GM19351 (cell line): ENCODE measurements at regions not wholly inside any gene's neighbourhood (a gene's known extent, or its start where the extent isn't known, plus 50 kb on each side); places are given as distances from the start of the nearest gene placed in this dataset.
A peak's percentile ranks its signal among the peaks of the same experiment; 100 is the strongest.
"Not testable (repeated sequence)": the region's sequence is repeated elsewhere in the genome, so short reads cannot be mapped to it uniquely, and the experiment has no call there.

ENCODE experiments used
- ATAC-seq: cut with Tn5 transposase; IDR thresholded peaks from one replicate; pipeline ENCODE4 v1.9.1; 2021; ENCODE audit warnings: mild to moderate bottlenecking, moderate library complexity; ENCODE audit not compliant: unreplicated experiment

GRCh38 chr5:124200381-124200780 lies 546.1 kb downstream of the ZNF608 start:
- ATAC-seq = no peak

- no peak for ATAC-seq
Measured at GRCh38 chr5:124199893-124200292, 546.5 kb downstream of the ZNF608 start.

- ATAC-seq = no peak
Measured at GRCh38 chr5:124195411-124195810, 551.0 kb downstream of the ZNF608 start.

- no peak for ATAC-seq
Measured at GRCh38 chr5:124194282-124194681, 552.2 kb downstream of the ZNF608 start.

- ATAC-seq = no peak
Measured at GRCh38 chr5:124193371-124193789, 553.1 kb downstream of the ZNF608 start.

GRCh38 chr5:124192716-124193115 lies 553.7 kb downstream of the ZNF608 start:
- no peak for ATAC-seq

- no peak for ATAC-seq
Measured at GRCh38 chr5:124185716-124186115, 560.7 kb downstream of the ZNF608 start.

GRCh38 chr5:124182133-124182532 lies 564.3 kb downstream of the ZNF608 start:
- ATAC-seq = peak; percentile 71

GRCh38 chr5:124180875-124181461 lies 565.5 kb downstream of the ZNF608 start:
- ATAC-seq = no peak

GRCh38 chr5:124180299-124180874 lies 566.1 kb downstream of the ZNF608 start:
- no peak for ATAC-seq

GRCh38 chr5:124179819-124180218 lies 566.6 kb downstream of the ZNF608 start:
- ATAC-seq = no peak

GRCh38 chr5:124178050-124178449 lies 568.4 kb downstream of the ZNF608 start:
- no peak for ATAC-seq

GRCh38 chr5:124176692-124177091 lies 569.7 kb downstream of the ZNF608 start:
- ATAC-seq = no peak

GRCh38 chr5:124173386-124173785 lies 573.1 kb downstream of the ZNF608 start:
- no peak for ATAC-seq

- no peak for ATAC-seq
Measured at GRCh38 chr5:124172389-124173003, 573.9 kb downstream of the ZNF608 start.

GRCh38 chr5:124168093-124168492 lies 578.3 kb downstream of the ZNF608 start:
- ATAC-seq = not testable (repeated sequence)

GRCh38 chr5:124162767-124163532 lies 583.5 kb downstream of the ZNF608 start:
- peak; percentile 61 for ATAC-seq

- no peak for ATAC-seq
Measured at GRCh38 chr5:124161266-124161665, 585.2 kb downstream of the ZNF608 start.

- ATAC-seq = peak; percentile 36
Measured at GRCh38 chr5:124160265-124160664, 586.2 kb downstream of the ZNF608 start.

- ATAC-seq = peak; percentile 72
Measured at GRCh38 chr5:124157320-124157719, 589.1 kb downstream of the ZNF608 start.

GRCh38 chr5:124156415-124156996 lies 589.9 kb downstream of the ZNF608 start:
- ATAC-seq = no peak
